ENCODE measurements at regions not wholly inside any gene's neighbourhood (a gene's known extent, or its start where the extent isn't known, plus 50 kb on each side); places are given as distances from the start of the nearest gene placed in this dataset.

GRCh38 chr13:84980571-84980970, 818.6 kb downstream of the SLITRK6 start:
- WGBS, 2 experiments (ENCODE audit: extremely low coverage in 2 of 2, insufficient read length in 1 of 2): no CpG with 5 or more reads among the region's 2 CpGs
- H4K5ac ChIP-seq (ENCODE audit: low read depth, low read length): no peak overlapping the region
- H3K18ac ChIP-seq (ENCODE audit: low read depth, low read length): no peak overlapping the region
- H3K9me3 ChIP-seq (ENCODE audit: control insufficient read depth, insufficient read depth, low read length): no peaks in the 10 kb centered on the region
- H4K20me1 ChIP-seq (ENCODE audit: insufficient read depth, low read length): no peaks in the 10 kb centered on the region
- H2AFZ ChIP-seq (replicated peaks; ENCODE audit: low read length, poor library complexity): no peak overlapping the region
- ATAC-seq (ENCODE audit: low read depth) (no peak), DNase-seq (no peak)
- H2BK20ac ChIP-seq (ENCODE audit: low read depth, low read length): no peak overlapping the region
- POLR2A ChIA-PET (ENCODE audit: unreplicated experiment): no interaction called here
- no peak overlapping the region for H3K4me3 ChIP-seq (ENCODE audit: insufficient read depth, low read depth, low read length)
- H3K4ac ChIP-seq (ENCODE audit: low read depth, low read length): no peak overlapping the region
- H2BK5ac ChIP-seq (ENCODE audit: low read depth, low read length, poor library complexity, severe bottlenecking): no peak overlapping the region
- H4K91ac ChIP-seq (ENCODE audit: insufficient read depth, low read depth, low read length): no peak overlapping the region
- intact Hi-C loops (cut with micrococcal nuclease): no loop called here
- no peaks in the 10 kb centered on the region for H3K27me3 ChIP-seq (ENCODE audit: control insufficient read depth, insufficient read depth, low read length)
- H3K23ac ChIP-seq (ENCODE audit: low read depth, low read length): no peak overlapping the region
- H3K4me1 ChIP-seq (ENCODE audit: control insufficient read depth, insufficient read depth, low read length): no peaks in the 10 kb centered on the region
- no peak overlapping the region for H2AK5ac ChIP-seq (ENCODE audit: low read depth, low read length)
- H3K9me1 ChIP-seq (ENCODE audit: insufficient read depth, low read length): no peaks in the 10 kb centered on the region
- H2BK15ac ChIP-seq (ENCODE audit: low read depth, low read length): no peak overlapping the region
- no peak overlapping the region for H2BK120ac ChIP-seq (ENCODE audit: low read depth, low read length)
- no peak overlapping the region for H3K4me2 ChIP-seq (ENCODE audit: low read depth, low read length)
- no peaks in the 10 kb centered on the region for H3K36me3 ChIP-seq (ENCODE audit: control insufficient read depth, insufficient read depth, low read length)
- no peak overlapping the region for H4K8ac ChIP-seq (ENCODE audit: low read depth in 2 of 2, low read length in 2 of 2)
- no TSS peak for BruUV-seq (replicated peaks)
- no peak overlapping the region for H2AK9ac ChIP-seq (replicated peaks; ENCODE audit: low read depth, low read length, poor library complexity)
- no peak overlapping the region for H3K14ac ChIP-seq (replicated peaks; ENCODE audit: low read depth, low read length)
- no peak overlapping the region for H3K56ac ChIP-seq (ENCODE audit: extremely low read depth, insufficient read depth, low read length)
- H3K27ac ChIP-seq (ENCODE audit: insufficient read depth, low read length): no peak overlapping the region
- in situ Hi-C loops (cut with MboI; ENCODE audit: low sequenced_read_pairs): no loop called here
- no peak overlapping the region for H3K9ac ChIP-seq (ENCODE audit: low read depth, low read length)
- dilution Hi-C loops (cut with HindIII; ENCODE audit: low sequenced_read_pairs, unreplicated experiment): no loop called here
- no peaks in the 10 kb centered on the region for H3K79me1 ChIP-seq (ENCODE audit: low read depth in 1 of 2, low read length in 2 of 2)
- CTCF ChIA-PET: no interaction called here
- TF ChIP-seq FOS (IDR thresholded peaks at IDR 0.05; ENCODE audit: low read depth, low read length) (no peak), MAZ (IDR thresholded peaks at IDR 0.05; ENCODE audit: borderline replicate concordance, low read depth, low read length) (no peak), MXI1 (IDR thresholded peaks at IDR 0.05; ENCODE audit: borderline replicate concordance, low read depth, low read length) (no peak), RCOR1 (IDR thresholded peaks at IDR 0.05; ENCODE audit: insufficient replicate concordance, low read length) (no peak), NFE2L2 (IDR thresholded peaks at IDR 0.05; ENCODE audit: low read depth, low read length) (no peak), CEBPB (IDR thresholded peaks at IDR 0.05; ENCODE audit: low read depth, low read length) (no peak), RFX5 (IDR thresholded peaks at IDR 0.05; ENCODE audit: low read depth, low read length) (no peak)

Data from IMR-90 (cell line).